Epithelial cell of esophagus (primary cell): ENCODE measurements at regions not wholly inside any gene's neighbourhood (a gene's known extent, or its start where the extent isn't known, plus 50 kb on each side); places are given as distances from the start of the nearest gene placed in this dataset.

Source experiments
- DNase-seq: peaks from one replicate; pipeline ENCODE4 v3.0.0; 2010; ENCODE audit warnings: low read depth
- H3K4me3 ChIP-seq: 2 replicates; pipeline ENCODE4 v1.5.1; 2011; ENCODE audit warnings: mild to moderate bottlenecking, low read length, control low read depth
- CTCF ChIP-seq: IDR thresholded peaks from 2 replicates; pipeline ENCODE4 v1.5.1; 2011; ENCODE audit warnings: low read depth, mild to moderate bottlenecking, low read length, control low read depth, inconsistent platforms; ENCODE audit not compliant: insufficient read depth; ENCODE audit errors: missing control alignments

DNA sequence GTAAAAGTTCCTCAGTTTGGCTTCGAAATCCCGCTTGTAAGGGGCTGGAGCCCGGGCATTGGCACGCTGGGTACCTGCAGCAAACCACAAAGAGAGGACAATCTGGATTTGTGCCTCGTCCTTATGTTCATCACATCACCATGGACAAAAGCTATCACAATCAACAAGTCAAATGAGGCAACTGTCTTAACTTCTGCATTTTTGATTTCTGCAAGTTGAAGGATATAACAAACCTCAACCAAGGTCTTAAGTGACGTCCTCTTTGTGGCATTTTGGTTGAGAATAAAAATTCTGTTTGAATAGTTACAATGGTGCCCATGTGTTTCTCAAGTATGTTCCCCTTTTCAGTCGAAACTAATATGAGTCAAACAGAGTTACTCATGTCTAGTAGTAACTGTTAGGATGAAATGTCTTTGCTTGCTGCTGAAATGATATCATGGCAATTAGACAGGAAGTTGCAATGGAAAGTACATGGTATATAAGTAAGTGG is 70.8 kb upstream of the STK17B start:
- TF ChIP-seq CTCF = no peak
- DNase-seq = peak; percentile 89
- H3K4me3 ChIP-seq = no peak overlapping the region

GRCh38 chr2:196244516-196244915 is 73.1 kb upstream of the STK17B start:
- no peak overlapping the region for H3K4me3 ChIP-seq
- DNase-seq = no peak
- no peak for TF ChIP-seq CTCF

- DNase-seq = peak; percentile 80
- no peak for TF ChIP-seq CTCF
- no peak overlapping the region for H3K4me3 ChIP-seq
These were observed 73.6 kb upstream of the STK17B start for GRCh38 chr2:196244966-196245365.

GRCh38 chr2:196245378-196246140 is 74.2 kb upstream of the STK17B start:
- TF ChIP-seq CTCF = no peak
- H3K4me3 ChIP-seq = no peak overlapping the region
- no peak for DNase-seq

DNA sequence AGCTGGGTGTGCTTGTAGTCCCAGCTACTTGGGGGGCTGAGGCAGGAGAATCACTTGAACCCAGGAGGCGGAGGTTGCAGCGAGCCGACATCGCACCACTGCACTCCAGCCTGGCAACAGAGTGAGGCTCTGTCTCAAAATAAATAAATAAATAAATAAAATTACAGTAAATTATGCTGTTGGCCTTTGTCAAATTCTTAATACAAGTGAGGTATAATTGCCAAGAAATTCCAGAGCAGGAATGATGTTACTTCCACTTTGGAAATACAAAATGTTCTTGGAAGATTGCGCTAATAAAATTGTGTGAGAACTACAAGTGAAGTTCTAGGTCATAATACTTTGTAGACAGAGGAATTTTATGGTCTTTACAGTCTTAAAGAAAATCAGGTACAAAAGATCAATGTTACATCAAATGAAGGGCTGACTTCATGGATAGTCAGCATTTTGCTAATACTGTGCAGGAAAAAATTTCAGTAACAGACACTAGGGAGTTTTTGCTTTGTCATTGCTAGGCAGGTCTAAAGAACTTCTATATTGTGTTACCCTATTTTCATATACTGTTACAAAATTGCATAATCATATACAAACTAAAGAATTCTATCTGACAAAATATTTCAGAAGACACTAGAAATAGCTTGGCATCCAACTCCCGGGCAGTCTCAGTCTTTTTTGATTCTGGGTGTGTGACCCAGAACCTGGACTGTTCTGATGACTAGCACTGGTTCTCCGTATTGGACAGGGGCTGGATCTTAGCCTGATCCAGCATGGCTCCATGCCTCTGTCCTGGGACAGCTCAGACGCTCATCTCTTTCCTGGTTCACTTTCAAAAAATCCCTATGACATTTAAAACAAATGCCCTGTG is 76.0 kb upstream of the STK17B start:
- DNase-seq = no peak
- no peak for TF ChIP-seq CTCF

DNA sequence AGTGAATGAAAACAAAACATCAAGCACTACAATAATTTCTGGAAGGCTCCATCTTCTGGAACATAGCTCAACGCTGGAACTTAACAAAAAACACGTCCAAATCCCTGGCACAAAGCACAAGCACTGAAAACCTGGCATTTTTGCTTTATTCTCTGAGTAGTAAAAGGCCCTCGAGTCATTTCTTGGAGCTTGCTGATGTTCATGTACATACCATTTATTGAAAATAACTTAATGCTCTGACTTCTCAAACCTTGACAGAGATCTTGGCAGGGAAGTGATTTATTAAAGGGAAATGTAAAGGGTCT is 76.5 kb upstream of the STK17B start:
- no peak for DNase-seq
- no peak for TF ChIP-seq CTCF
- no peak overlapping the region for H3K4me3 ChIP-seq

More for the DNA sequence above, 76.0 kb upstream of the STK17B start:
- no peak overlapping the region for H3K4me3 ChIP-seq
